H1 (cell line): ENCODE measurements at regions not wholly inside any gene's neighbourhood (a gene's known extent, or its start where the extent isn't known, plus 50 kb on each side); places are given as distances from the start of the nearest gene placed in this dataset.

Source experiments
- BACH1 ChIP-seq: IDR thresholded peaks from 2 replicates; pipeline ENCODE4 v1.6.1; 2012; ENCODE audit warnings: low read length, improper control_type of control experiment
- PHF8 ChIP-seq: fragments of 200-600 bp; sonication (generic); conservative IDR thresholded peaks from 2 replicates; pipeline ENCODE4 v1.7.1; 2012; ENCODE audit warnings: low read depth, mild to moderate bottlenecking, inconsistent platforms, low read length, moderate library complexity
- YY1 ChIP-seq: IDR thresholded peaks from 2 replicates; pipeline ENCODE4 v1.6.1; 2011; ENCODE audit warnings: low read depth, mild to moderate bottlenecking, low read length

DNA sequence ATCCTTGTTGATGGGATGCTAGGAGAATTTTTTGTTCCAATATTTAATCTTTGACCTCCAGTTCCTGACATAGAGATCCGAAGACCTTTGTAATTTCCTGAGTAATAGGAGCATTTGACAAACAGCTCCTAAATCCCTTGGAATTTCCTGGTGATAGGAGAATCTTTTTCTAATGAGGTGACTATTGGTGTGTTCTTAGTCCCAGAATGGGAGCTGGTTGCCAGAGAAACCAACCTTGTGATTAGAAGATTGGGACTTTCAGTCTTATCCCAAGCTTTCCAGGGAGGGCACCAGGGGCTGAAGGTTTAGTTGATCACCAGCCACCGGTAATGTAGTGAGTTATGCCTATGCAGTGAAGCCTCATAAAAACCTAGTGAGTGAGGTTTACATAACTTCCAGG lies 170.9 kb downstream of the KDM5D start (continued):
- TF ChIP-seq BACH1, result no peak
- TF ChIP-seq PHF8, result no peak
- no peak for TF ChIP-seq YY1
